CD14-positive monocyte (primary cell): ENCODE measurements at regions not wholly inside any gene's neighbourhood (a gene's known extent, or its start where the extent isn't known, plus 50 kb on each side); places are given as distances from the start of the nearest gene placed in this dataset.

Experiments
- DNase-seq, 3 donors: peaks; one replicate each; pipeline ENCODE4 v3.0.0-alpha.2; 2011 to 2022
- H2AFZ ChIP-seq: 2 replicates; pipeline ENCODE4 v1.6.0; 2012; ENCODE audit warnings: mild to moderate bottlenecking, low read depth, low read length, inconsistent platforms; ENCODE audit not compliant: insufficient read depth, poor library complexity, severe bottlenecking
- H3K27ac ChIP-seq, 2 donors: 1 replicate in 1 of 2; 2 replicates in 1 of 2; pipeline ENCODE4 v1.5.1; 2012 to 2013; ENCODE audit warnings: low read length in 2 of 2, control low read depth in 1 of 2, inconsistent platforms in 1 of 2, low read depth in 1 of 2, mild to moderate bottlenecking in 1 of 2
- H3K27me3 ChIP-seq, 2 donors: one replicate each; pipeline versions ENCODE4 v1.6.0 to v1.6.1; 2011 to 2013; ENCODE audit warnings: low read length in 2 of 2; ENCODE audit not compliant: control insufficient read depth in 2 of 2, insufficient read depth in 2 of 2
- H3K36me3 ChIP-seq, 2 donors: replicated peaks in 1 of 2; 1 replicate in 1 of 2; 2 replicates in 1 of 2; pipeline versions ENCODE4 v1.5.1 to v1.6.1; 2012 to 2013; ENCODE audit warnings: low read length in 2 of 2, control low read depth in 1 of 2, inconsistent platforms in 1 of 2, mild to moderate bottlenecking in 1 of 2; ENCODE audit not compliant: insufficient read depth in 2 of 2, control insufficient read depth in 1 of 2
- H3K4me1 ChIP-seq, 2 donors: 1 replicate in 1 of 2; 2 replicates in 1 of 2; pipeline versions ENCODE4 v1.5.1 to v1.6.1; 2012 to 2013; ENCODE audit warnings: low read length in 2 of 2, control low read depth in 1 of 2, inconsistent platforms in 1 of 2, mild to moderate bottlenecking in 1 of 2, moderate library complexity in 1 of 2; ENCODE audit not compliant: insufficient read depth in 2 of 2, control insufficient read depth in 1 of 2
- H3K4me2 ChIP-seq: replicated peaks from 2 replicates; pipeline ENCODE3; 2012; ENCODE audit warnings: low read length, moderate library complexity, mild to moderate bottlenecking; ENCODE audit not compliant: poor library complexity, severe bottlenecking; ENCODE audit errors: extremely low read depth
- H3K4me3 ChIP-seq, 3 experiments: fragments of 200-600 bp in 1 of 3; sonication (generic) in 1 of 3; replicated peaks in 1 of 3; 1 replicate in 2 of 3; 2 replicates in 1 of 3; pipeline ENCODE4 v1.5.1; 2011 to 2013; ENCODE audit warnings: low read length in 3 of 3, mild to moderate bottlenecking in 3 of 3, control low read depth in 2 of 3, low read depth in 2 of 3, inconsistent platforms in 1 of 3, moderate library complexity in 1 of 3
- H3K79me2 ChIP-seq: 2 replicates; pipeline ENCODE4 v1.6.0; 2012; ENCODE audit warnings: mild to moderate bottlenecking, control low read depth, inconsistent platforms, low read length, moderate library complexity; ENCODE audit not compliant: insufficient read depth
- H3K9ac ChIP-seq: 2 replicates; pipeline ENCODE4 v1.6.0; 2017; ENCODE audit warnings: low read length, mild to moderate bottlenecking; ENCODE audit not compliant: insufficient read depth, poor library complexity, severe bottlenecking
- H3K9me3 ChIP-seq, 2 donors: replicated peaks in 1 of 2; 1 replicate in 1 of 2; 2 replicates in 1 of 2; pipeline versions ENCODE4 v1.5.1 to v1.6.1; 2012 to 2013; ENCODE audit warnings: low read length in 2 of 2, control low read depth in 1 of 2; ENCODE audit not compliant: control insufficient read depth in 1 of 2, insufficient read depth in 1 of 2
- H4K20me1 ChIP-seq: 2 replicates; pipeline ENCODE4 v1.6.0; 2012; ENCODE audit warnings: mild to moderate bottlenecking, low read length, control low read depth, moderate library complexity; ENCODE audit not compliant: insufficient read depth
- H3K27ac Mint-ChIP-seq, 7 donors: one replicate each; pipeline ENCODE4 v1.8.0; 2020; ENCODE audit warnings: mild to moderate bottlenecking in 7 of 7, mixed read lengths in 7 of 7, moderate library complexity in 6 of 7, inconsistent platforms in 2 of 7
- H3K27me3 Mint-ChIP-seq, 3 donors: one replicate each; pipeline ENCODE4 v1.8.0; 2021 to 2022; ENCODE audit warnings: low read depth in 3 of 3, mild to moderate bottlenecking in 3 of 3, mixed read lengths in 3 of 3, moderate library complexity in 3 of 3, inconsistent platforms in 1 of 3
- H3K36me3 Mint-ChIP-seq, 2 donors: one replicate each; pipeline ENCODE4 v1.8.0; 2020; ENCODE audit warnings: mixed read lengths in 2 of 2, inconsistent platforms in 1 of 2, mild to moderate bottlenecking in 1 of 2
- H3K4me1 Mint-ChIP-seq: one replicate; pipeline ENCODE4 v1.8.0; 2020; ENCODE audit warnings: mild to moderate bottlenecking, mixed read lengths
- H3K4me3 Mint-ChIP-seq, 2 donors: one replicate each; pipeline ENCODE4 v1.8.0; 2020; ENCODE audit warnings: mild to moderate bottlenecking in 2 of 2, mixed read lengths in 2 of 2, moderate library complexity in 1 of 2
- H3K9me3 Mint-ChIP-seq, 7 donors: one replicate each; pipeline ENCODE4 v1.8.0; 2020 to 2022; ENCODE audit warnings: mixed read lengths in 7 of 7, mild to moderate bottlenecking in 6 of 7, moderate library complexity in 6 of 7, inconsistent platforms in 2 of 7
- WGBS: methylation state at CpG from one replicate; pipeline ENCODE4 v1.1.5; 2013; ENCODE audit warnings: missing lambda C conversion rate; ENCODE audit not compliant: insufficient coverage; 5-methylcytosine and 5-hydroxymethylcytosine counted together
- intact Hi-C, 2 donors: fragments of 100-400 bp; cut with micrococcal nuclease; formaldehyde crosslinking; loops; one replicate each; pipeline versions ENCODE4 v1.15.0 to v1.15.1; 2023
- TF ChIP-seq, protein P1 (sequence below): fragments of 200-600 bp; IDR thresholded peaks from one replicate; pipeline ENCODE4 v1.8.0; 2022; ENCODE audit warnings: antibody characterized with exemption, mild to moderate bottlenecking

DNA sequence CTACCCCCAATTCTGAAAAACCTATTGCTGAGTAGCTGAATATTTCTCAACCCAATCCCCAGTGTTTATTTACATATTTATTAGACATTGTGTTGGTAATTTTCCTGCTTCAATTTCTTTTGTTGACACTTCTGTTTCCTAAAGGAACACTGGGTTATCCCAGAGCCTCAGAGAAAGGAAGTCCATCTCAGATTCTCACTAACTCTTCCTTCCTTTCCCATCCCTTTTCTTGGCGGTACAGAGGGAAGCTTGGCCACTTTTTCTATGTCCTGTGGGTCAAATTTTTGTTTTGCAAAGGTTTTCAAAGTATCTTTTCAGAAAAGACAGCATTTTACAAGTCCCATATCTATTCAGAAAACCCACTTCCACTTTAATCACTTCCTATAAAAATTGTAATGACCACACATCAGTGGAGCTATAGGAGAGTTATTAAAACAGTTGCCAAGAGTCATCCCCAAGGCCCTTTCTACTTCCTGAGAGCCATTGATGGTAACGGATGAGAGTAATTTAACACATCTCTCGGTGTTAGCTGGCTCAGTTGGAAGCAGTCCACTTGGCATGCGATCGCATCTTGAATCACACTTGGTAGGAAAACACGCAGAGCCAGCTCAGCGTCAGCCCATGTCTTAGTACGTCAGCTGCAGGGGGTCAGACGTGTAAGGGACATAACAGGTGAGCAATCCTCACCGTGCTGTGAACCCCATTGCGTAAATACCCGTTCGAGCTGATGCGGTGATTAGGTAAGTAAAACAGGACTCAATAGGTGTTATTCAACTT, 231.1 kb upstream of the ADARB2 start:
- Histone ChIP-seq H3K4me1 (no peaks in the 10 kb centered on the region), H3K9ac (no peak overlapping the region), H3K27ac (no peak overlapping the region), H3K79me2 (no peaks in the 10 kb centered on the region), H3K27me3 (no peaks in the 10 kb centered on the region), H3K9me3 (peaks cover 0 to 20% of the 10 kb centered on the region in 2 donors), H2AFZ (no peak overlapping the region), H3K36me3 (no peaks in the 10 kb centered on the region), H3K4me2 (no peak overlapping the region), H3K4me3 (no peak overlapping the region), H4K20me1 (no peaks in the 10 kb centered on the region)
- H3K4me3 Mint-ChIP-seq = no peak overlapping the region
- WGBS = 89% methylated on average over 10 of the region's 14 CpGs
- H3K27me3 Mint-ChIP-seq = no peaks in the 10 kb centered on the region
- no peaks in the 10 kb centered on the region for H3K4me1 Mint-ChIP-seq
- no peak for DNase-seq
- H3K36me3 Mint-ChIP-seq = no peaks in the 10 kb centered on the region
- intact Hi-C loops = no loop called here
- TF ChIP-seq, protein P1, sequence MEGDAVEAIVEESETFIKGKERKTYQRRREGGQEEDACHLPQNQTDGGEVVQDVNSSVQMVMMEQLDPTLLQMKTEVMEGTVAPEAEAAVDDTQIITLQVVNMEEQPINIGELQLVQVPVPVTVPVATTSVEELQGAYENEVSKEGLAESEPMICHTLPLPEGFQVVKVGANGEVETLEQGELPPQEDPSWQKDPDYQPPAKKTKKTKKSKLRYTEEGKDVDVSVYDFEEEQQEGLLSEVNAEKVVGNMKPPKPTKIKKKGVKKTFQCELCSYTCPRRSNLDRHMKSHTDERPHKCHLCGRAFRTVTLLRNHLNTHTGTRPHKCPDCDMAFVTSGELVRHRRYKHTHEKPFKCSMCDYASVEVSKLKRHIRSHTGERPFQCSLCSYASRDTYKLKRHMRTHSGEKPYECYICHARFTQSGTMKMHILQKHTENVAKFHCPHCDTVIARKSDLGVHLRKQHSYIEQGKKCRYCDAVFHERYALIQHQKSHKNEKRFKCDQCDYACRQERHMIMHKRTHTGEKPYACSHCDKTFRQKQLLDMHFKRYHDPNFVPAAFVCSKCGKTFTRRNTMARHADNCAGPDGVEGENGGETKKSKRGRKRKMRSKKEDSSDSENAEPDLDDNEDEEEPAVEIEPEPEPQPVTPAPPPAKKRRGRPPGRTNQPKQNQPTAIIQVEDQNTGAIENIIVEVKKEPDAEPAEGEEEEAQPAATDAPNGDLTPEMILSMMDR = no peak
- H3K9me3 Mint-ChIP-seq = peaks cover under 1 to 21% (median 8%) of the 10 kb centered on the region in 7 donors
- H3K27ac Mint-ChIP-seq = no peak overlapping the region

DNA sequence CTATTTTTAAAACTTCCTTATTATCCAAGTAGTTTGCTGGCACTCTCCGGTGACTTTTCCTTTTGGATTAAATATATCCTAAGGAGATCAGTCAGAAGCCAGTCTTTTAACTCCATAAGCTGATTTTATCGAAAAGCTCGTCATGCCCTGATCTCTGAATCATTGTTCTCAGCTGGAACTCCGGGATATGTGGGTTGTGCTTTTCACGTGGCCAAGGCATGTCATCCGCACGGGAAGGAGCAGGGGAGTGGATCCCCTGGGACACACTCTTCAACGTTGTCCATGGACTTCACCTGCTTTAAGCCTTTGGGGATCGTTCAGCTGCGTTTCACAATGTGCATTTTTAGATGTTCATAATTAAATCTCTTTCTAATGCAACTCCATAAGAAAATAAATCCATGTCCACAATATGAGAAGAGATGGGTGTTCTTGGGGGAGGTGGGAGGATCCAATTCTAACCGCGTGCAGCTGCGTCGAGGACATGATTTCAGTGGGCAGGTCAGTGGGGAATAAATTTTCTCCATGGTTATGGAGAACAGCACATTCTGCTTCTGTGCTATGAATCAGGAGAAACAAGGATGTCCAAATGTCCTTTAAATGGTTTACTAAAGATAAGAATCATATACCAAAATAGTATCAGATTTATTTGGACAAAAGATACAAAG, 229.5 kb upstream of the ADARB2 start:
- Mint-ChIP-seq H3K4me1 (no peaks in the 10 kb centered on the region), H3K4me3 (no peak overlapping the region), H3K36me3 (no peaks in the 10 kb centered on the region), H3K9me3 (peaks cover 2 to 17% (median 6%) of the 10 kb centered on the region in 7 donors), H3K27me3 (no peaks in the 10 kb centered on the region), H3K27ac (no peak overlapping the region)
- no peak overlapping the region for H3K4me3 ChIP-seq
- no peak overlapping the region for H3K9ac ChIP-seq
- no peak overlapping the region for H2AFZ ChIP-seq
- H3K27me3 ChIP-seq = no peaks in the 10 kb centered on the region
- no peak overlapping the region for H3K27ac ChIP-seq
- H4K20me1 ChIP-seq = no peaks in the 10 kb centered on the region
- TF ChIP-seq, protein P1 = no peak
- no peak for DNase-seq
- peaks cover 0 to 14% of the 10 kb centered on the region in 2 donors for H3K9me3 ChIP-seq
- no peaks in the 10 kb centered on the region for H3K36me3 ChIP-seq
- no peaks in the 10 kb centered on the region for H3K79me2 ChIP-seq
- 95% methylated on average over 7 of the region's 14 CpGs for WGBS
- intact Hi-C loops = no loop called here
- no peaks in the 10 kb centered on the region for H3K4me1 ChIP-seq
- H3K4me2 ChIP-seq = no peak overlapping the region
